ENCODE measurements at regions not wholly inside any gene's neighbourhood (a gene's known extent, or its start where the extent isn't known, plus 50 kb on each side); places are given as distances from the start of the nearest gene placed in this dataset.

DNA sequence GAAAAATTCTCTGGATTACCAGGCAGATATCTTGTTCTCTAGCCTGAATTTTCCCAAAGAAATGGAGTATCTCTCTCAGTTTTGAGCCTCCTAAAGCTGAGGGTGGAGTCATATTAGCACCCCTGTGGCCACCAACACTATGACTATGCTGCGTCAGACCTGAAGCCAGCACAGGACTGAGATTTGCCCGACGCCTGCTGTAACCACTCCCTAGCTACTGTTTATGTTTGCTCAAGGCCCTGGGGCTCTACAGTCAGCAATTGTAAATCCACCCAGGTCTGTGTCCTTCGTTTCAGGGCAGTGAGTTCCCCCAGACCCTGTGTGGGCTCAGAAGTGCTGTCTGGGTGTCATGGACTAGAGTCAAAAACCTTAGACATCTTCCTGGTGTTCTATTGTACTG, 61.4 kb downstream of the ZXDA start:
- ChIA-PET POLR2A (no interaction called here), CTCF (no interaction called here)
- Histone ChIP-seq H3K4me3 (ENCODE audit: control extremely low read depth in 1 of 5, extremely low read depth in 1 of 5, insufficient read depth in 1 of 5, low read depth in 2 of 5, low read length in 4 of 5) (no peak overlapping the region), H3K9me3 (ENCODE audit: control extremely low read depth in 1 of 3, control insufficient read depth in 2 of 3, insufficient read depth in 1 of 3, low read length in 2 of 3) (peaks cover 0 to 23% (median 3%) of the 10 kb centered on the region in 3 donors), H3K36me3 (replicated peaks in 1 of 2; ENCODE audit: control extremely low read depth in 1 of 2, control insufficient read depth in 1 of 2, extremely low read depth in 1 of 2, insufficient read depth in 2 of 2, low read length in 1 of 2) (no peaks in the 10 kb centered on the region), H4K20me1 (ENCODE audit: control insufficient read depth, insufficient read depth, low read length, poor library complexity, severe bottlenecking) (no peaks in the 10 kb centered on the region), H3K27me3 (replicated peaks in 1 of 4; ENCODE audit: control extremely low read depth in 1 of 4, control insufficient read depth in 3 of 4, insufficient read depth in 4 of 4, low read length in 3 of 4) (no peaks in the 10 kb centered on the region), H3K27ac (ENCODE audit: low read length in 2 of 2) (no peak overlapping the region), H2AFZ (ENCODE audit: insufficient read depth, low read depth, low read length, poor library complexity, severe bottlenecking) (no peak overlapping the region), H3K4me2 (replicated peaks; ENCODE audit: low read depth, low read length, poor library complexity, severe bottlenecking) (no peak overlapping the region), H3K4me1 (ENCODE audit: control insufficient read depth in 2 of 2, insufficient read depth in 2 of 2, low read length in 2 of 2) (no peaks in the 10 kb centered on the region), H3K79me2 (ENCODE audit: control insufficient read depth, insufficient read depth, low read length) (no peaks in the 10 kb centered on the region), H3K9ac (ENCODE audit: low read length) (no peak overlapping the region)
- Mint-ChIP-seq H3K27ac (no peak overlapping the region), H3K27me3 (no peaks in the 10 kb centered on the region), H3K4me1 (no peaks in the 10 kb centered on the region), H3K9me3 (ENCODE audit: insufficient read depth) (peaks cover 8% of the 10 kb centered on the region), H3K4me3 (no peak overlapping the region)
- 90% methylated on average over 2 of the region's 4 CpGs for WGBS (ENCODE audit: insufficient coverage)
- intact Hi-C loops (cut with micrococcal nuclease), result no loop called here
- DNase-seq (no peak), ATAC-seq (ENCODE audit: low read depth) (no peak)
- TF ChIP-seq EZH2 (IDR thresholded peaks at IDR 0.05; ENCODE audit: borderline replicate concordance, insufficient read depth, low read depth, low read length, poor library complexity, severe bottlenecking), result no peak
- TF ChIP-seq, protein P1, sequence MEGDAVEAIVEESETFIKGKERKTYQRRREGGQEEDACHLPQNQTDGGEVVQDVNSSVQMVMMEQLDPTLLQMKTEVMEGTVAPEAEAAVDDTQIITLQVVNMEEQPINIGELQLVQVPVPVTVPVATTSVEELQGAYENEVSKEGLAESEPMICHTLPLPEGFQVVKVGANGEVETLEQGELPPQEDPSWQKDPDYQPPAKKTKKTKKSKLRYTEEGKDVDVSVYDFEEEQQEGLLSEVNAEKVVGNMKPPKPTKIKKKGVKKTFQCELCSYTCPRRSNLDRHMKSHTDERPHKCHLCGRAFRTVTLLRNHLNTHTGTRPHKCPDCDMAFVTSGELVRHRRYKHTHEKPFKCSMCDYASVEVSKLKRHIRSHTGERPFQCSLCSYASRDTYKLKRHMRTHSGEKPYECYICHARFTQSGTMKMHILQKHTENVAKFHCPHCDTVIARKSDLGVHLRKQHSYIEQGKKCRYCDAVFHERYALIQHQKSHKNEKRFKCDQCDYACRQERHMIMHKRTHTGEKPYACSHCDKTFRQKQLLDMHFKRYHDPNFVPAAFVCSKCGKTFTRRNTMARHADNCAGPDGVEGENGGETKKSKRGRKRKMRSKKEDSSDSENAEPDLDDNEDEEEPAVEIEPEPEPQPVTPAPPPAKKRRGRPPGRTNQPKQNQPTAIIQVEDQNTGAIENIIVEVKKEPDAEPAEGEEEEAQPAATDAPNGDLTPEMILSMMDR (IDR thresholded peaks at IDR 0.05), result no peak

DNA sequence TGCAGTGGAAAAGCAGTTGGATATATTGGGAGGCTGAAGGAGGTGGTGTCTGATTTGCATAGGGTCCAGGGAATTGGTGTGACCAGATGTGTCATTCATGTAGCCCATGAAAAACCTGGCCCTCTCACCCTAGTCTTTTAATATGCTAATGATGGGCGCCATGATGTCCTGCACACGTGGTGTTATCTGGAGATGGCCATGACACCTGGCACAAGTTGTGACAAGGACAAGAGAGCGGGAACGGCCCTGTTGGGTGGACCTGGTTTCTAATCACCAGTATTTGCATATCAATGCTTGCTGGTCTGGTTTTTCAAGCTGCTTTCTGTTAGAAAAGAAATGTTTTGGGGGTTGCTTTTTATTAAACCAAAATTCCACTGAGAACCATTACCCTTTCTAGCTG, 87.4 kb downstream of the ZXDA start:
- Histone ChIP-seq H4K20me1 (ENCODE audit: control insufficient read depth, insufficient read depth, low read length, poor library complexity, severe bottlenecking) (no peaks in the 10 kb centered on the region), H3K4me3 (ENCODE audit: control extremely low read depth in 1 of 5, extremely low read depth in 1 of 5, insufficient read depth in 1 of 5, low read depth in 2 of 5, low read length in 4 of 5) (no peak overlapping the region), H3K4me1 (ENCODE audit: control insufficient read depth in 2 of 2, insufficient read depth in 2 of 2, low read length in 2 of 2) (no peaks in the 10 kb centered on the region), H3K9me3 (ENCODE audit: control extremely low read depth in 1 of 3, control insufficient read depth in 2 of 3, insufficient read depth in 1 of 3, low read length in 2 of 3) (no peaks in the 10 kb centered on the region), H3K79me2 (ENCODE audit: control insufficient read depth, insufficient read depth, low read length) (no peaks in the 10 kb centered on the region), H3K27me3 (replicated peaks in 1 of 4; ENCODE audit: control extremely low read depth in 1 of 4, control insufficient read depth in 3 of 4, insufficient read depth in 4 of 4, low read length in 3 of 4) (no peaks in the 10 kb centered on the region), H3K9ac (ENCODE audit: low read length) (no peak overlapping the region), H3K4me2 (replicated peaks; ENCODE audit: low read depth, low read length, poor library complexity, severe bottlenecking) (no peak overlapping the region), H3K36me3 (replicated peaks in 1 of 2; ENCODE audit: control extremely low read depth in 1 of 2, control insufficient read depth in 1 of 2, extremely low read depth in 1 of 2, insufficient read depth in 2 of 2, low read length in 1 of 2) (no peaks in the 10 kb centered on the region), H2AFZ (ENCODE audit: insufficient read depth, low read depth, low read length, poor library complexity, severe bottlenecking) (no peak overlapping the region), H3K27ac (ENCODE audit: low read length in 2 of 2) (no peak overlapping the region)
- ATAC-seq (ENCODE audit: low read depth), result no peak
- Mint-ChIP-seq H3K27me3 (no peaks in the 10 kb centered on the region), H3K27ac (no peak overlapping the region), H3K4me3 (no peak overlapping the region), H3K4me1 (peaks cover 2% of the 10 kb centered on the region), H3K9me3 (ENCODE audit: insufficient read depth) (no peaks in the 10 kb centered on the region)
- intact Hi-C loops (cut with micrococcal nuclease), result no loop called here
- no CpG with 5 or more reads among the region's 4 CpGs for WGBS (ENCODE audit: insufficient coverage)
- CTCF ChIA-PET, result interaction anchor here (1.0 to 2.4 kb wide), 5 partner anchors 96 to 208 kb away, joined by 6 to 10 read pairs (median 8); no protein-coding TSS in a partner anchor
- POLR2A ChIA-PET, result no interaction called here
- DNase-seq, result no peak
- TF ChIP-seq EZH2 (IDR thresholded peaks at IDR 0.05; ENCODE audit: borderline replicate concordance, insufficient read depth, low read depth, low read length, poor library complexity, severe bottlenecking), result no peak
- TF ChIP-seq, protein P1 (IDR thresholded peaks at IDR 0.05), result no peak

Data from B cell (primary cell).